ENCODE measurements at regions not wholly inside any gene's neighbourhood (a gene's known extent, or its start where the extent isn't known, plus 50 kb on each side); places are given as distances from the start of the nearest gene placed in this dataset.

- no peak for DNase-seq
Measured at GRCh38 chr16:86632206-86632605, 53.9 kb downstream of the FOXL1 start.

GRCh38 chr16:86632944-86633343 lies 54.6 kb downstream of the FOXL1 start:
- no peak for DNase-seq

GRCh38 chr16:86634292-86634691 lies 55.9 kb downstream of the FOXL1 start:
- no peak for DNase-seq

- no peak for DNase-seq
Measured at GRCh38 chr16:86635176-86635876, 57.0 kb downstream of the FOXL1 start.

- no peak for DNase-seq
Measured at GRCh38 chr16:86635926-86636325, 57.6 kb downstream of the FOXL1 start.

- DNase-seq, result no peak
Measured at GRCh38 chr16:86637744-86638143, 59.4 kb downstream of the FOXL1 start.

- no peak for DNase-seq
Measured at GRCh38 chr16:86638642-86639041, 60.3 kb downstream of the FOXL1 start.

GRCh38 chr16:86639354-86639753 lies 61.0 kb downstream of the FOXL1 start:
- DNase-seq, result no peak

GRCh38 chr16:86640265-86640843 lies 62.0 kb downstream of the FOXL1 start:
- no peak for DNase-seq

GRCh38 chr16:86642087-86642486 lies 63.7 kb downstream of the FOXL1 start:
- DNase-seq, result no peak

- DNase-seq, result no peak
Measured at GRCh38 chr16:86643671-86644070, 65.3 kb downstream of the FOXL1 start.

GRCh38 chr16:86647561-86647960 lies 69.2 kb downstream of the FOXL1 start:
- DNase-seq, result no peak

- DNase-seq, result no peak
Measured at GRCh38 chr16:86649875-86650274, 71.5 kb downstream of the FOXL1 start.

GRCh38 chr16:86651013-86651627 lies 72.8 kb downstream of the FOXL1 start:
- no peak for DNase-seq

- no peak for DNase-seq
Measured at GRCh38 chr16:86651823-86652222, 73.5 kb downstream of the FOXL1 start.

GRCh38 chr16:86653285-86654006 lies 75.1 kb downstream of the FOXL1 start:
- no peak for DNase-seq

GRCh38 chr16:86657972-86658371 lies 79.6 kb downstream of the FOXL1 start:
- DNase-seq, result no peak

- no peak for DNase-seq
Measured at GRCh38 chr16:86660623-86661022, 82.3 kb downstream of the FOXL1 start.

- DNase-seq, result no peak
Measured at GRCh38 chr16:86661706-86662105, 83.4 kb downstream of the FOXL1 start.

- DNase-seq, result no peak
Measured at GRCh38 chr16:86662195-86662594, 83.8 kb downstream of the FOXL1 start.

GRCh38 chr16:86662740-86663139 lies 84.4 kb downstream of the FOXL1 start:
- DNase-seq, result no peak

GRCh38 chr16:86663685-86664521 lies 85.6 kb downstream of the FOXL1 start:
- DNase-seq, result no peak
